AML-193 (cell line): ENCODE measurements at regions not wholly inside any gene's neighbourhood (a gene's known extent, or its start where the extent isn't known, plus 50 kb on each side); places are given as distances from the start of the nearest gene placed in this dataset.
"Not testable (repeated sequence)": the region's sequence is repeated elsewhere in the genome, so short reads cannot be mapped to it uniquely, and the experiment has no call there.

Source experiments
- DNase-seq, 2 experiments: peaks; one replicate each; lab custom pipeline; 2025; lab: John Stamatoyannopoulos, UW

GRCh38 chr2:53362934-53363333, 404.7 kb upstream of the CHAC2 start:
- no peak for DNase-seq

- DNase-seq: no peak
These were observed 411.2 kb upstream of the CHAC2 start for GRCh38 chr2:53356291-53356905.

- no peak for DNase-seq
These were observed 414.2 kb upstream of the CHAC2 start for GRCh38 chr2:53353135-53354114.

GRCh38 chr2:53347269-53347668, 420.3 kb upstream of the CHAC2 start:
- DNase-seq: no peak

GRCh38 chr2:53342248-53342647, 425.4 kb upstream of the CHAC2 start:
- no peak for DNase-seq

- no peak for DNase-seq
These were observed 433.0 kb upstream of the CHAC2 start for GRCh38 chr2:53334610-53335009.

- DNase-seq: no peak
These were observed 435.9 kb upstream of the CHAC2 start for GRCh38 chr2:53331667-53332066.

- DNase-seq: no peak
These were observed 449.7 kb upstream of the CHAC2 start for GRCh38 chr2:53317861-53318260.

- DNase-seq: no peak
These were observed 452.5 kb upstream of the CHAC2 start for GRCh38 chr2:53315149-53315548.

GRCh38 chr2:53314718-53315117, 452.9 kb upstream of the CHAC2 start:
- no peak for DNase-seq

- not testable (repeated sequence) for DNase-seq
These were observed 454.0 kb upstream of the CHAC2 start for GRCh38 chr2:53313644-53314043.

- no peak for DNase-seq
These were observed 454.9 kb upstream of the CHAC2 start for GRCh38 chr2:53312721-53313120.

- DNase-seq: no peak
These were observed 455.4 kb upstream of the CHAC2 start for GRCh38 chr2:53312181-53312580.

- DNase-seq: no peak
These were observed 464.5 kb upstream of the CHAC2 start for GRCh38 chr2:53303012-53303578.

GRCh38 chr2:53302455-53302854, 465.1 kb upstream of the CHAC2 start:
- DNase-seq: no peak

GRCh38 chr2:53289309-53290006, 478.1 kb upstream of the CHAC2 start:
- no peak for DNase-seq

- no peak for DNase-seq
These were observed 481.3 kb upstream of the CHAC2 start for GRCh38 chr2:53286345-53286744.

- no peak for DNase-seq
These were observed 491.9 kb upstream of the CHAC2 start for GRCh38 chr2:53275743-53276142.

GRCh38 chr2:53268626-53269025, 499.0 kb upstream of the CHAC2 start:
- no peak for DNase-seq

- DNase-seq: no peak
These were observed 499.5 kb upstream of the CHAC2 start for GRCh38 chr2:53268086-53268485.

GRCh38 chr2:53265544-53266299, 501.9 kb upstream of the CHAC2 start:
- DNase-seq: no peak

GRCh38 chr2:53260568-53260967, 507.0 kb upstream of the CHAC2 start:
- DNase-seq: no peak
